GM18505 (cell line): ENCODE measurements at regions not wholly inside any gene's neighbourhood (a gene's known extent, or its start where the extent isn't known, plus 50 kb on each side); places are given as distances from the start of the nearest gene placed in this dataset.

ENCODE experiments used
- ATAC-seq: cut with Tn5 transposase; IDR thresholded peaks from one replicate; pipeline ENCODE4 v1.9.1; 2021; ENCODE audit not compliant: unreplicated experiment
- POLR2A ChIP-seq: IDR thresholded peaks from 4 replicates; pipeline ENCODE4 v1.6.1; 2011; ENCODE audit warnings: borderline replicate concordance; ENCODE audit not compliant: insufficient read depth, insufficient read length; ENCODE audit errors: extremely low read depth

DNA sequence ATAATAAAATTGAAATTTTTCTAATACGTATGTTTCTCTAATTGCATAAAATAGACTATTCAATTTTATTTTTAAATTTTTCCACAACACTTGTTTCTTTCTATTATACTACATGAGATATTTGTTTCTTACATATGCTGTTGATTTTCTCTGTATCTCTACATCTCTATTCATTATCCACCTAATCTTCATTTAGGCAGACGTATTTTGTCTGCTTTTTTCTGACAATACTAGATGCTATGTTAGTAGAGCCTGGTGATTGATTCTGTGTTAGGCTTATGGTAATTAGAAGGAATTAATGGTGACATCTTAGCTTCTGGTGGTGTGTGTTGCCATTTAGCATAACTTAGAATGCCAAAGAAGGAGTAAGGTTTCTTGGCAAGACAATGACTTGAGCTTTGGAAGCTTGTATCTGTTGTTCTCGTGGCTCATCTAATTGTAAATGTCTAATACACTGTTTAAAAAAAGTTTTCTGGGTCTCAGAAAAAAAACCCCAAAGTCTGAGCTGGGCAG lies 1610.7 kb upstream of the PCDH20 start:
- TF ChIP-seq POLR2A = no peak
- no peak for ATAC-seq

DNA sequence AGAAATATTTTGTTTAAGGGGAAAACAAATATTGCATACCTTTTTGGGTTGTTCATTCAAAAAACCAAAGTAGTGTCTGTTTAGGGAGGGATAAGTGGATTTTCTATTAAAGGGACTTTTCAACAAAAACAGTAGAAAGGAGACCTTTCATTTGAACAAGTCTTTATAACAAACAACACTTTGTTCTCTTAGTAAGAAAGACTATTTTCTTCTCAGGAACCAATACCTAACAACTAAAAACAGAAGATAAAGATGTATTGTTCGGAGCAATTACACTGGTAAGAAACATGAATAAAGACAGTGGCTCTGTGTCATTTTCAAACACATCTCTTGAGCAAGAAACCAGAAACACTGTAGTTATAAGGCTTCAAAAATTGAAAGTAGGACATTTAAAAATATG lies 1610.1 kb upstream of the PCDH20 start:
- no peak for TF ChIP-seq POLR2A
- ATAC-seq = no peak

DNA sequence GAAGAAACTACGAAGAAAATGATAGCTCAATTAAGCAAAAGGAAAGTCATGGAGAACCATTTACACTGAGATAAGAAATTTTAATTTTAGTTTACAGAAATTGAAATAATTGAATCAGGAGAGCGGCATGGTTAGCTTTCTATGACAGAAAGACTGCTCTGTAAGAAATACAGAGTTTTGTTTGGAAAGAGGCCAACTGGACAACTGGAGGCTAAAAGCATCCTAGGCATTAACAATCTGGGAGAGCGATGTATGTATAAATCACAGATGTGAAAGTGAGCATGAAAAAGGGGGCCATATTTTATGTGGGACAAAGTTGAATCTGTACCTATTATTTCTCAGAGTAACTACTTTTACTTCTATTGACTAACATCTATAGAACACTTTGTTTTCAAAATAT lies 1608.8 kb upstream of the PCDH20 start:
- no peak for TF ChIP-seq POLR2A
- ATAC-seq = no peak

DNA sequence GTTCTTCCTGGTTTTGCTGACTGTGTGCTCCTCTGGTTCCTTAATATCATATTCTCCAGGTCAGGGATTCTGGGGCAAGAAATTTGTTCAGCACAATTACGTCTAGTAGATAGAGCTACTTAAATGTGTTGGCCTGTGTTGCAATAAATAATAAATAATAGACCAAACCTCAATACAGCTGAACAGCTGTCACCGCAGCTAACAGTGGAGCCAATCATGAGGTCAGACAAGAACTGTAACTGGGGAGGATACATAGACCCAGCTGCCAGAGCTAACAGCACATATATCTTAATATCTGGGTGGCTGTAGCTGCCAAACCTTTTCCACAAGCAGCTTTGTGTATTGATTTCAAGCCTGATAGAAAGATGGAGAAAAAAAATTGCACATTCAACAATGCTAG lies 1596.3 kb upstream of the PCDH20 start:
- no peak for TF ChIP-seq POLR2A
- no peak for ATAC-seq

DNA sequence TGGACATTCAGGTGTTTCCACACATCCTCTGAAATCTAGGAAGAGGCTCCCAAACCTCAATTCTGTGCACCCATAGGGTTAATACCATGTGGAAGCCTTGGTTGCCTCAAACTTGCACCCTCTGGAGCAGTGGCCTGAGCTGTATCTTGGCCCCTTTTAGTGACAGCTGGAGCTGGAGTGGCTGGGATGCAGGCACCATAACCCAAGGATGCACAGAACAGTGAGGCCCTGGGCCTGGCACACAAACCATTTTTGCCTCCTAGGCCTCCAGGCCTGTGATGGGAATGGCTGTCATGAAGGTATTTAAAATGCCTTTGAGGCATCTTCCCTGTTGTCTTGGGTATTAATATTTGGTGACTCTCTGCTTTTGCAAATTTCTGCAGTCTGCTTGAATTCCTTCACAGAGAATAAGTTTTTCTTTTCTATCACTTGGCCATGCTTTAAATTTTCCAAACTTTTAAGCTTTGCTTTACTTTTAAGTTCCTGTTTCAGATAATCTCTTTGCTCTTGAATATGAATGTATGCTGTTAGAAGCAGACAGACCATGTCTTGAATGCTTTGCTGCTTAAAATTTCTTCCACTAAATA lies 1594.5 kb upstream of the PCDH20 start:
- TF ChIP-seq POLR2A = no peak
- no peak for ATAC-seq

DNA sequence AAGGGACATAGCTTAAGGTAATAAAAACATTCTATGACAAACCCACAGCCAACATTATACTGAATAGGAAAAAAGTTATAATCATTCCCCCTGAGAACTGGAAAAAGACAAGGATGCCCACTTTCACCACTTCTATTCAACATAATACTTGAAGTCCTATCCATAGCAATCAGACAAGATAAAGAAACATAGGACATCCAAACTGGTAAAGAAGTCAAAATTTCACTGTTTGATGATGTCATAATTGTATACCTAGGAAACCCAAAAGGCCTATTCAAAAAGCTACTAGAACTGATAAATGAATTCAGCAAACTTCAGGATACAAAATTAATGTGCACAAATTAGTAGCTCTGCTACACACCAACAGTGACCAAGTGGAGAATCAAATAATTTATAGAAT lies 1590.0 kb upstream of the PCDH20 start:
- no peak for ATAC-seq
- TF ChIP-seq POLR2A = no peak

DNA sequence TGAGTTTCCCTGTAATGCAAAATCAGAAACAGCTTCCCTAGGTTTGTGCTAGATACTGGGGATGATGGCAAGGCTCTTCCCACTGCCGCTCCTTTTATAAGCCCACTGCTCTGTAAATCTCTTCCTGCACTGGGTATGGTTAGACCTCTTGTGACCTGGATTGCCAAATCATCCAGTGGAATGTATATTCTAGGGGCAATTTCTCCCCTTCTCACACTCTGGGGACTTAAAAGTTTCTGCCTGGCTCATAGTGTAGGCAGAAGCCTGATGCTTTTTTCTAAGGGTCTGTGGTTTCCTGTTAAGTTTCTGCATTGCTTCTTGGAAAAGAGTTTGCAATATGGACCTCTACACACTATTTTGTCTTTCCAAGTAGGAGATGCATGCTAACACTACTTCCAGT lies 1582.0 kb upstream of the PCDH20 start:
- ATAC-seq = no peak
- no peak for TF ChIP-seq POLR2A

DNA sequence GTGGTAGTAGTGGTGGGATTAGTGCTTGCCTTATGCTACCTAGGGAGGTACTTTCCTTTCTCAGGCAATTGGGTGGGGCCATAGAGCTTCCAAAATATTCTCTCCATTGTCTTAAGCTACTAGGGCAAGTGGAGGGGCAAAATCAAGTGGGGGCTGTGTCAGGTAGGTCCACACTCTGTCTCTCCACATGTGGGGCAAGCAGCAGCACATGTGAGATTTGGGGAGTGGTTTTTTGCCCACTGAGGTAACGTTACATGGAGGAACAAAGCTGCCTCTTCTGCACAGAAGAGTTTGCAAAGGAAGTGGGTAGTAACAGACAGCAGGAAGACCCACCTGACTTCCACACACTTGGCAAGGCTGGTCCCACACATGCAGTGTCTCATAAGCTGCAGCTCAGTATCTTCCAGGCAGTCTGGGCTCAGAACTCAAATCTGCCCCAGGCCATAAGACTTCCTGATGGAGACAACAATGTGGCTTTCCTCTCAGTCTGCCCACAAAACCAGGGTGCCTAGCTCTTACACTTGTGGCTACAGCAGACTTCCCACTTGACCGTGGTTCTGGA lies 1581.5 kb upstream of the PCDH20 start:
- no peak for ATAC-seq
- no peak for TF ChIP-seq POLR2A

DNA sequence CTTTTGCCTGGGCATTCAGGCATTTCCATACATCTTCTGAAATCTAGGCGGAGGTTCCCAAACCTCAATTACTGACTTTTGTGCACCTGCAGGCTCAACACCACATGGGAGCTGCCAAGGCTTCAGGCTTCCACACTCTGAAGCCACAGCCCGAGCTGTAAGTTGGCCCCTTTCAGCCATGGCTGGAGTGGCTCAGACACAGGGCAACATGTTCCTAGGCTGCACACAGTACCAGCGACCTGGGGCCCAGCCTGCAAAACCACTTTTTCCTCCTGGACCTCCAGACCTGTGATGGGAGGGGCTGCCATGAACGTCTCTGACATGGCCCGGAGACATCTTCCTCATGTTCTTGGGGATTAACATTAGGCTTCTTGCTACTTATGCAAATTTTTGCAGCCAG lies 1558.2 kb upstream of the PCDH20 start:
- ATAC-seq = no peak
- TF ChIP-seq POLR2A = no peak

DNA sequence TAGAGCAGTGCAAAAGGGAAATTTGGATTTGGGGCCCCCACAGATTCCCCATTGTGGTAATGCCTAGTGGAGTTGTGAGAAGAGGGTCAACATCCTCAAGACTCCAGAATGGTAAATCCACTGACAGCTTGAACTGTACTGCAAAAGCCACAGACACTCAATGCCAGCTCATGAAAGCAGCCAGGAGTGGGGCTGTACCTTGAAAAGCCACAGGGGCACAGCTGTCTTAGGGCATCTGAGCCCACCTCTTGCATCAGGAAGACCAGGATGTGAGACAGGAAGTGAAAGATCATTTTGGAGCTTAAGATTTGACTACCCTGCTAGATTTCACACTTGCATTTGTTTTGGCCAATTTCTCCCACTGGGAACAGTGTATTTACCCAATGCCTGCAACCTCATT lies 1548.9 kb upstream of the PCDH20 start:
- no peak for ATAC-seq

DNA sequence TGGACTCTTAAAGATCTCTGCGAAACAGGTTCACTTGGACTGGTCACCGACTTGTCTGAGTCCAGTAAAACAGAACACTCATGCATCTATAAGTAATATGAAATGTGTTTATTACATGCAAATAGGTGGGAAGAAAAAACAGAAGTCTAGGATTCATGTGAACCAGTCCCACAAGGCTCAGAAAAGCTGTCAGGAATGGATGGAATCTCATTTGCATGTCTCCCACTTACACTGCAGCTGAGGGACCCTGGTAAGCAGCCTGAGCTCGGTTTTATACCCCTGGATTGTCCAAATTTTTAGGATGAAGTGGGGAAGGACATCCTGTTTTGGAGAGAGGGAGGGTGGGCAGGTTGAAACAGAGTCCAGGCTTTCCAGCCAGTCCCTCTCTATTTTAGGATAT lies 1545.1 kb upstream of the PCDH20 start:
- ATAC-seq = no peak

More for the DNA sequence above, 1548.9 kb upstream of the PCDH20 start:
- TF ChIP-seq POLR2A = no peak

DNA sequence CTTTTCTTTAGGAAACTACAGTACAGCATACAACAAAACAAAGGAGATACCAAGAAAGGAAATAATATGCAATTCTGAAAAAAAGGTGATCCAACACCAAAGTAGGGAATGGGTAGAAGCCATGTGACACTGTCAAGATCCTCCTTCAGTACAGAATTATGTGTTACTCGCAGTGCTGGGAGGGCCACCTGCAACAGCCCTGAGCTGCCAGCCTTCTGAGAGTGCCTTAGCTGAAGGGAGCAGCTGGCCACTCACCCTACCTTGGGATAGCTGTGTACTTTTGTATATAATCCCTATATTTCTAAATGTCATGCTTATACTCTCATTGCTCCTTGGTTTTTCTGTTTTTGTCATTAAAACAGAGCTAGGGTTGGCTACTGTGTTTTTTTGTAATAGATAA lies 1518.2 kb upstream of the PCDH20 start:
- TF ChIP-seq POLR2A = no peak
- no peak for ATAC-seq

More for the DNA sequence above, 1545.1 kb upstream of the PCDH20 start:
- TF ChIP-seq POLR2A = no peak

DNA sequence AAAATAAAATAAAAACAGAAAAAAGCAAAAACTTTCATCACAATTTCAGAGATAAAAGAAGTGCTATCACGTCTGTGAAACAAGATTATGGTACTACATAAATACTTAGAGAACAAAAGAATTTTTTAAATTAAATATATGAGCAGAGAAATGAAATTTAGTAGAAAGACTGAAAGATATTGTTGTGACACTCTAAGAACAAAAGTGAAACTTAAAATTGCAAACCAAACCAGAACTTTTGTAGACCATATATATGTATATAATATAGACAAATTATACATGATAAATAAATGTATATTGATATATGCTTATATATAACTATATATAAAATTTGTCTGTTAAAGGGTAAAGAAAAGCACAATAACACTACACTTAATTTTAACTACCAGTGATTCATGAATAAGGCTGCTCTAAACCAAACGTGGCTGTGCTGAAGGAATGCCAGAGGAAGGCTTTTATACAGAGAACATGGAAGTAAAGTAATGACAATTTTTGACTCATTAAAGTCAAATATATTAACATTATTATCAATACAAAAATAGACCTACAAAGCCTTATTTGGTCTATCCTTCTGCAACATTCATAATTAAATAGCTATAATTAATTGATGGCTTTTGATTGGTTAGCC lies 1516.7 kb upstream of the PCDH20 start:
- TF ChIP-seq POLR2A = no peak
- ATAC-seq = no peak

DNA sequence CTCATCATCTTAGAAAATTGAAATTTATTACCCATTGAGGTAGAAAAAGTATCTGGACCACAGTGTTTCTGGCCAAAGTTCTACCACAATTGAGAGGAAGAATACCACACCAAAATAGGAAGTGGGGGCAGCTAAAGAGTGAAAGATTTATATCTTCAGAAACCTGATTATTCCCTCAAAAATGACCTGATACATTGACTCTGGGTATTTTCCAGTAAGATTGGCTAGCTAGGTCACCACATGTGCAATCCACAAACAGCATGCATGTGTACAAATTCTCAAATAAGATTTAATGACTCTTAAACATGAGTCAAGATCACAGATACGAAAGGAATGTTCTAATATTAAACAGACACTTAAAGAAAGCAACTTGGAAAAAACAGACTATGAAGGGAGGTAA lies 1516.2 kb upstream of the PCDH20 start:
- TF ChIP-seq POLR2A = no peak
- no peak for ATAC-seq
